H9 (cell line): ENCODE measurements at regions not wholly inside any gene's neighbourhood (a gene's known extent, or its start where the extent isn't known, plus 50 kb on each side); places are given as distances from the start of the nearest gene placed in this dataset.

Experiments
- DNase-seq: peaks from one replicate; pipeline ENCODE4 v3.0.0-alpha.2; 2017
- H2AFZ ChIP-seq: one replicate; pipeline ENCODE4 v1.6.1; 2013; ENCODE audit warnings: mild to moderate bottlenecking, low read length, control low read depth, moderate library complexity
- H2AK5ac ChIP-seq: 2 replicates; pipeline ENCODE4 v1.6.1; 2013; ENCODE audit warnings: low read length, control low read depth, mixed read lengths; ENCODE audit not compliant: insufficient read length
- H2BK120ac ChIP-seq: one replicate; pipeline ENCODE4 v1.6.1; 2013; ENCODE audit warnings: low read depth, mild to moderate bottlenecking, low read length, control low read depth, inconsistent platforms; ENCODE audit not compliant: poor library complexity, severe bottlenecking
- H2BK12ac ChIP-seq: 2 replicates; pipeline ENCODE4 v1.6.1; 2013; ENCODE audit warnings: low read length, control low read depth, mixed read lengths, low read depth; ENCODE audit not compliant: insufficient read length
- H2BK15ac ChIP-seq: 2 replicates; pipeline ENCODE4 v1.6.1; 2013; ENCODE audit warnings: low read depth, low read length, control low read depth
- H2BK20ac ChIP-seq: one replicate; pipeline ENCODE4 v1.6.1; 2013; ENCODE audit warnings: low read depth, mild to moderate bottlenecking, low read length, control low read depth, inconsistent platforms; ENCODE audit not compliant: poor library complexity, severe bottlenecking
- H2BK5ac ChIP-seq: 2 replicates; pipeline ENCODE4 v1.6.1; 2013; ENCODE audit warnings: low read length, control low read depth, mixed read lengths; ENCODE audit not compliant: insufficient read length
- H3K14ac ChIP-seq: 2 replicates; pipeline ENCODE4 v1.6.1; 2013; ENCODE audit warnings: low read length, control low read depth; ENCODE audit not compliant: insufficient read depth
- H3K18ac ChIP-seq: 2 replicates; pipeline ENCODE4 v1.6.1; 2013; ENCODE audit warnings: low read depth, mild to moderate bottlenecking, mixed read lengths, low read length, control low read depth; ENCODE audit not compliant: insufficient read length
- H3K23ac ChIP-seq: 2 replicates; pipeline ENCODE4 v1.6.1; 2013; ENCODE audit warnings: low read length, control low read depth, mixed read lengths, low read depth; ENCODE audit not compliant: insufficient read length
- H3K23me2 ChIP-seq: 2 replicates; pipeline ENCODE4 v1.6.1; 2013; ENCODE audit warnings: low read depth, mild to moderate bottlenecking, mixed read lengths, low read length, control low read depth; ENCODE audit not compliant: insufficient read length, poor library complexity, severe bottlenecking
- H3K27ac ChIP-seq: 2 replicates; pipeline ENCODE4 v1.5.1; 2013; ENCODE audit warnings: low read length, control low read depth, mixed read lengths, low read depth; ENCODE audit not compliant: insufficient read length
- H3K27me3 ChIP-seq: 2 replicates; pipeline ENCODE4 v1.6.1; 2013; ENCODE audit warnings: low read length, control low read depth, inconsistent platforms; ENCODE audit not compliant: insufficient read depth
- H3K4ac ChIP-seq: 2 replicates; pipeline ENCODE4 v1.6.1; 2013; ENCODE audit warnings: low read depth, mild to moderate bottlenecking, control low read depth, inconsistent platforms, low read length, moderate library complexity
- H3K4me1 ChIP-seq: 2 replicates; pipeline ENCODE4 v1.6.1; 2013; ENCODE audit warnings: low read length, control low read depth, inconsistent platforms; ENCODE audit not compliant: insufficient read depth
- H3K4me2 ChIP-seq: 2 replicates; pipeline ENCODE4 v1.6.1; 2013; ENCODE audit warnings: low read length, control low read depth, mixed read lengths; ENCODE audit not compliant: insufficient read length, insufficient read depth
- H3K56ac ChIP-seq: 2 replicates; pipeline ENCODE4 v1.6.1; 2013; ENCODE audit warnings: low read depth, mild to moderate bottlenecking, mixed read lengths, low read length, control low read depth; ENCODE audit not compliant: insufficient read length
- H3K79me1 ChIP-seq: 2 replicates; pipeline ENCODE4 v1.6.1; 2013; ENCODE audit warnings: low read depth, mild to moderate bottlenecking, moderate library complexity, low read length, control low read depth, inconsistent platforms; ENCODE audit not compliant: insufficient read depth, poor library complexity, severe bottlenecking
- H3K79me2 ChIP-seq: 2 replicates; pipeline ENCODE4 v1.6.1; 2013; ENCODE audit warnings: low read length, control low read depth, inconsistent platforms; ENCODE audit not compliant: insufficient read depth
- H3K9ac ChIP-seq: 2 replicates; pipeline ENCODE4 v1.6.1; 2013; ENCODE audit warnings: low read length, control low read depth, mixed read lengths; ENCODE audit not compliant: insufficient read length; ENCODE audit errors: extremely low read depth
- H3K9me3 ChIP-seq: one replicate; pipeline ENCODE4 v1.6.1; 2013; ENCODE audit warnings: low read depth, low read length, inconsistent platforms; ENCODE audit not compliant: control insufficient read depth
- H3T11ph ChIP-seq: one replicate; pipeline ENCODE4 v1.6.1; 2013; ENCODE audit warnings: mild to moderate bottlenecking, low read length, control low read depth, inconsistent platforms
- H4K20me1 ChIP-seq: one replicate; pipeline ENCODE4 v1.6.1; 2013; ENCODE audit not compliant: control insufficient read depth, insufficient read length, insufficient read depth
- H4K5ac ChIP-seq: 2 replicates; pipeline ENCODE4 v1.6.1; 2013; ENCODE audit warnings: low read depth, mild to moderate bottlenecking, mixed read lengths, low read length, control low read depth; ENCODE audit not compliant: insufficient read length
- H4K8ac ChIP-seq: replicated peaks from 2 replicates; pipeline ENCODE4 v1.6.1; 2013; ENCODE audit warnings: low read length, control low read depth, mixed read lengths, low read depth; ENCODE audit not compliant: insufficient read length
- H4K91ac ChIP-seq: 2 replicates; pipeline ENCODE4 v1.6.1; 2013; ENCODE audit warnings: low read depth, mild to moderate bottlenecking, moderate library complexity, mixed read lengths, low read length, control low read depth; ENCODE audit not compliant: insufficient read length
- H3K27ac Mint-ChIP-seq, 3 experiments: 2 replicates in 2 of 3; 3 replicates in 1 of 3; pipeline ENCODE4 v1.8.0; 2020 to 2021; ENCODE audit warnings: mixed read lengths in 3 of 3, mild to moderate bottlenecking in 1 of 3, moderate library complexity in 1 of 3
- H3K27me3 Mint-ChIP-seq: 2 replicates; pipeline ENCODE4 v1.8.0; 2021; ENCODE audit warnings: low read depth, mild to moderate bottlenecking, moderate library complexity, mixed read lengths
- H3K36me3 Mint-ChIP-seq, 3 experiments: 2 replicates in 2 of 3; 3 replicates in 1 of 3; pipeline ENCODE4 v1.8.0; 2020 to 2021; ENCODE audit warnings: low read depth in 3 of 3, mixed read lengths in 3 of 3; ENCODE audit not compliant: insufficient read depth in 1 of 3
- H3K4me1 Mint-ChIP-seq, 2 experiments: 2 replicates each; pipeline ENCODE4 v1.8.0; 2020; ENCODE audit warnings: mixed read lengths in 2 of 2
- H3K4me3 Mint-ChIP-seq, 2 experiments: 2 replicates in 1 of 2; 3 replicates in 1 of 2; pipeline ENCODE4 v1.8.0; 2020 to 2021; ENCODE audit warnings: mild to moderate bottlenecking in 2 of 2, mixed read lengths in 2 of 2, moderate library complexity in 1 of 2
- H3K9me3 Mint-ChIP-seq, 2 experiments: 2 replicates in 1 of 2; 3 replicates in 1 of 2; pipeline ENCODE4 v1.8.0; 2020; ENCODE audit warnings: mild to moderate bottlenecking in 2 of 2, mixed read lengths in 2 of 2, moderate library complexity in 1 of 2
- WGBS: extraction: QIAGEN DNeasy Blood & Tissue Kit; methylation state at CpG from one replicate; pipeline ENCODE4 v1.1.7; 2013; ENCODE audit warnings: missing lambda C conversion rate, low lambda C conversion rate, mixed read lengths; ENCODE audit not compliant: insufficient read length; ENCODE audit errors: extremely low coverage; 5-methylcytosine and 5-hydroxymethylcytosine counted together
- TF ChIP-seq, protein P1 (sequence below): fragments of 200-600 bp; sonication (generic); conservative IDR thresholded peaks from 3 replicates; pipeline ENCODE4 v1.8.0; 2021; ENCODE audit warnings: antibody characterized with exemption, mild to moderate bottlenecking

GRCh38 chr12:115134298-115134697 is 450.3 kb upstream of the TBX3 start:
- no peaks in the 10 kb centered on the region for H3K79me2 ChIP-seq
- WGBS, result no CpG with 5 or more reads among the region's 1 CpG
- H3K56ac ChIP-seq, result no peak overlapping the region
- no peak overlapping the region for H3T11ph ChIP-seq
- H3K27me3 ChIP-seq, result no peaks in the 10 kb centered on the region
- Mint-ChIP-seq H3K9me3 (no peaks in the 10 kb centered on the region; a peak in 1 of 5 replicates), H3K27me3 (no peaks in the 10 kb centered on the region; the same call in none of the 2 replicates), H3K4me3 (no peak overlapping the region), H3K4me1 (peaks cover 0 to 2% of the 10 kb centered on the region in 2 experiments; a peak in 1 of 4 replicates), H3K36me3 (no peaks in the 10 kb centered on the region; a peak in 1 of 7 replicates), H3K27ac (no peak overlapping the region)
- no peaks in the 10 kb centered on the region for H3K79me1 ChIP-seq
- H2BK20ac ChIP-seq, result no peak overlapping the region
- H3K23me2 ChIP-seq, result no peaks in the 10 kb centered on the region
- no peak overlapping the region for H4K5ac ChIP-seq
- H3K4me1 ChIP-seq, result no peaks in the 10 kb centered on the region
- no peak overlapping the region for H4K8ac ChIP-seq
- H3K18ac ChIP-seq, result no peak overlapping the region
- H3K27ac ChIP-seq, result no peak overlapping the region
- H3K14ac ChIP-seq, result no peak overlapping the region
- no peak overlapping the region for H3K9ac ChIP-seq
- no peaks in the 10 kb centered on the region for H4K20me1 ChIP-seq
- no peak overlapping the region for H3K4me2 ChIP-seq
- H3K23ac ChIP-seq, result no peak overlapping the region
- TF ChIP-seq, protein P1, sequence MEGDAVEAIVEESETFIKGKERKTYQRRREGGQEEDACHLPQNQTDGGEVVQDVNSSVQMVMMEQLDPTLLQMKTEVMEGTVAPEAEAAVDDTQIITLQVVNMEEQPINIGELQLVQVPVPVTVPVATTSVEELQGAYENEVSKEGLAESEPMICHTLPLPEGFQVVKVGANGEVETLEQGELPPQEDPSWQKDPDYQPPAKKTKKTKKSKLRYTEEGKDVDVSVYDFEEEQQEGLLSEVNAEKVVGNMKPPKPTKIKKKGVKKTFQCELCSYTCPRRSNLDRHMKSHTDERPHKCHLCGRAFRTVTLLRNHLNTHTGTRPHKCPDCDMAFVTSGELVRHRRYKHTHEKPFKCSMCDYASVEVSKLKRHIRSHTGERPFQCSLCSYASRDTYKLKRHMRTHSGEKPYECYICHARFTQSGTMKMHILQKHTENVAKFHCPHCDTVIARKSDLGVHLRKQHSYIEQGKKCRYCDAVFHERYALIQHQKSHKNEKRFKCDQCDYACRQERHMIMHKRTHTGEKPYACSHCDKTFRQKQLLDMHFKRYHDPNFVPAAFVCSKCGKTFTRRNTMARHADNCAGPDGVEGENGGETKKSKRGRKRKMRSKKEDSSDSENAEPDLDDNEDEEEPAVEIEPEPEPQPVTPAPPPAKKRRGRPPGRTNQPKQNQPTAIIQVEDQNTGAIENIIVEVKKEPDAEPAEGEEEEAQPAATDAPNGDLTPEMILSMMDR, result no peak
- H2AK5ac ChIP-seq, result no peak overlapping the region
- no peak overlapping the region for H2BK12ac ChIP-seq
- no peak overlapping the region for H2BK120ac ChIP-seq
- no peak for DNase-seq
- no peak overlapping the region for H4K91ac ChIP-seq
- no peak overlapping the region for H3K4ac ChIP-seq
- H2BK5ac ChIP-seq, result no peak overlapping the region
- H3K9me3 ChIP-seq, result no peaks in the 10 kb centered on the region
- H2AFZ ChIP-seq, result no peak overlapping the region
- H2BK15ac ChIP-seq, result no peak overlapping the region
